GM12878 (cell line): ENCODE measurements at regions not wholly inside any gene's neighbourhood (a gene's known extent, or its start where the extent isn't known, plus 50 kb on each side); places are given as distances from the start of the nearest gene placed in this dataset.
A peak's percentile ranks its signal among the peaks of the same experiment; 100 is the strongest.

Experiments
- BMI1 ChIP-seq: fragments of 450-650 bp; IDR thresholded peaks from 2 replicates; pipeline ENCODE4 v1.6.1; 2016; ENCODE audit warnings: mild to moderate bottlenecking, moderate library complexity, borderline replicate concordance
- CBFB ChIP-seq: IDR thresholded peaks from 2 replicates; pipeline ENCODE4 v1.6.1; 2016; ENCODE audit warnings: antibody characterized with exemption, low read depth
- FOXM1 ChIP-seq: IDR thresholded peaks from 2 replicates; pipeline ENCODE4 v1.6.1; 2012; ENCODE audit warnings: low read depth, mild to moderate bottlenecking, inconsistent platforms, low read length, moderate library complexity
- GATAD2B ChIP-seq: fragments of 450-650 bp; conservative IDR thresholded peaks from 2 replicates; pipeline ENCODE4 v1.6.1; 2017; ENCODE audit warnings: low read depth, mild to moderate bottlenecking, moderate library complexity
- HDAC2 ChIP-seq: fragments of 200-600 bp; sonication (generic); IDR thresholded peaks from 2 replicates; pipeline ENCODE4 v1.6.1; 2017
- IKZF2 ChIP-seq, 2 experiments: fragments of 450-650 bp; IDR thresholded peaks; 2 replicates each; pipeline ENCODE4 v1.6.1; 2017; ENCODE audit warnings: mild to moderate bottlenecking in 2 of 2, moderate library complexity in 2 of 2
- MTA2 ChIP-seq: fragments of 450-650 bp; IDR thresholded peaks from 2 replicates; pipeline ENCODE4 v1.6.1; 2016; ENCODE audit warnings: low read depth, mild to moderate bottlenecking, moderate library complexity
- NBN ChIP-seq: fragments of 450-650 bp; IDR thresholded peaks from 2 replicates; pipeline ENCODE4 v1.6.1; 2016
- NR2C1 ChIP-seq: fragments of 450-650 bp; IDR thresholded peaks from 2 replicates; pipeline ENCODE4 v1.6.1; 2017; ENCODE audit warnings: antibody characterized with exemption, mild to moderate bottlenecking, moderate library complexity
- PAX8 ChIP-seq: fragments of 450-650 bp; IDR thresholded peaks from 2 replicates; pipeline ENCODE4 v1.6.1; 2017; ENCODE audit warnings: mild to moderate bottlenecking, moderate library complexity
- PML ChIP-seq: IDR thresholded peaks from 2 replicates; pipeline ENCODE4 v1.6.1; 2012; ENCODE audit warnings: low read length, inconsistent platforms
- SMAD1 ChIP-seq: fragments of 450-650 bp; IDR thresholded peaks from 2 replicates; pipeline ENCODE4 v1.6.1; 2018; ENCODE audit warnings: mild to moderate bottlenecking, low read depth; ENCODE audit not compliant: partially characterized antibody
- SREBF2 ChIP-seq: IDR thresholded peaks from 2 replicates; pipeline ENCODE4 v1.6.1; 2012; ENCODE audit warnings: mild to moderate bottlenecking, low read length
- ZNF207 ChIP-seq: fragments of 450-650 bp; IDR thresholded peaks from 2 replicates; pipeline ENCODE4 v1.6.1; 2014; ENCODE audit warnings: antibody characterized with exemption, mild to moderate bottlenecking, borderline replicate concordance
- ZNF384 ChIP-seq: IDR thresholded peaks from 2 replicates; pipeline ENCODE4 v1.6.1; 2012; ENCODE audit warnings: low read depth, mild to moderate bottlenecking, low read length, improper control_type of control experiment, borderline replicate concordance
- ZZZ3 ChIP-seq: IDR thresholded peaks from 2 replicates; pipeline ENCODE4 v1.6.1; 2011; ENCODE audit warnings: low read depth; ENCODE audit not compliant: control insufficient read depth, insufficient read length
- TF ChIP-seq, protein P1 (sequence below): fragments of 450-650 bp; IDR thresholded peaks from 2 replicates; pipeline ENCODE4 v1.6.1; 2016; ENCODE audit warnings: mild to moderate bottlenecking
- TF ChIP-seq, protein P2 (sequence below): IDR thresholded peaks from 2 replicates; pipeline ENCODE4 v1.6.1; 2012; ENCODE audit warnings: low read length, inconsistent platforms
- TF ChIP-seq, protein P3 (sequence below): fragments of 450-650 bp; IDR thresholded peaks from 2 replicates; pipeline ENCODE4 v1.6.1; 2017; ENCODE audit warnings: borderline replicate concordance
- TF ChIP-seq, protein P4 (sequence below): fragments of 150-350 bp; IDR thresholded peaks from 2 replicates; pipeline ENCODE4 v1.6.1; 2016; ENCODE audit warnings: low read depth, low read length
- TF ChIP-seq, protein P5 (sequence below): IDR thresholded peaks from 2 replicates; pipeline ENCODE4 v1.6.1; 2012; ENCODE audit warnings: low read depth, low read length, improper control_type of control experiment
- TF ChIP-seq, protein P6 (sequence below): fragments of 450-650 bp; IDR thresholded peaks from 2 replicates; pipeline ENCODE4 v1.6.1; 2017; ENCODE audit warnings: mild to moderate bottlenecking, moderate library complexity

DNA sequence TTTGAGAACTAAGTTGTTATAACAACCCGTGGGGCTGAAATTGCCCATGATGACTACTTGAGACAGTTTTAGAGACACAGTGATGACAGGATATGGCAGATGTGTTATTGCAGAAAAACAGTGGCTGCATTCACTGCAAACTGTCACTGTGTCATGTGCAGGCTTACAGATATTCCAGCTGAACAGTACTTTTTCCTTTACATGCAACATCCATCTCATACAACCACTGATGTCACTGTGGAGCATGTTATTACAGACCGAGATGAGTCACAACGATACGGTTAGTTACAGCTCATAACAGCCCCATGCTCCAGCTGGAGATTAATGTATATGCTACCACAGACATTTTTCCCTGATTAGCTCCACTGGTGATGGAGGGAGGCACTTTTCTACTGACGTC is 207.4 kb downstream of the TMA16 start (continued):
- no peak for TF ChIP-seq NR2C1
- no peak for TF ChIP-seq SREBF2
- TF ChIP-seq BMI1: no peak
- TF ChIP-seq PAX8: no peak
- TF ChIP-seq, protein P1, sequence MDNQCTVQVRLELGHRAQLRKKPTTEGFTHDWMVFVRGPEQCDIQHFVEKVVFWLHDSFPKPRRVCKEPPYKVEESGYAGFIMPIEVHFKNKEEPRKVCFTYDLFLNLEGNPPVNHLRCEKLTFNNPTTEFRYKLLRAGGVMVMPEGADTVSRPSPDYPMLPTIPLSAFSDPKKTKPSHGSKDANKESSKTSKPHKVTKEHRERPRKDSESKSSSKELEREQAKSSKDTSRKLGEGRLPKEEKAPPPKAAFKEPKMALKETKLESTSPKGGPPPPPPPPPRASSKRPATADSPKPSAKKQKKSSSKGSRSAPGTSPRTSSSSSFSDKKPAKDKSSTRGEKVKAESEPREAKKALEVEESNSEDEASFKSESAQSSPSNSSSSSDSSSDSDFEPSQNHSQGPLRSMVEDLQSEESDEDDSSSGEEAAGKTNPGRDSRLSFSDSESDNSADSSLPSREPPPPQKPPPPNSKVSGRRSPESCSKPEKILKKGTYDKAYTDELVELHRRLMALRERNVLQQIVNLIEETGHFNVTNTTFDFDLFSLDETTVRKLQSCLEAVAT: no peak
- no peak for TF ChIP-seq HDAC2
- TF ChIP-seq, protein P2, sequence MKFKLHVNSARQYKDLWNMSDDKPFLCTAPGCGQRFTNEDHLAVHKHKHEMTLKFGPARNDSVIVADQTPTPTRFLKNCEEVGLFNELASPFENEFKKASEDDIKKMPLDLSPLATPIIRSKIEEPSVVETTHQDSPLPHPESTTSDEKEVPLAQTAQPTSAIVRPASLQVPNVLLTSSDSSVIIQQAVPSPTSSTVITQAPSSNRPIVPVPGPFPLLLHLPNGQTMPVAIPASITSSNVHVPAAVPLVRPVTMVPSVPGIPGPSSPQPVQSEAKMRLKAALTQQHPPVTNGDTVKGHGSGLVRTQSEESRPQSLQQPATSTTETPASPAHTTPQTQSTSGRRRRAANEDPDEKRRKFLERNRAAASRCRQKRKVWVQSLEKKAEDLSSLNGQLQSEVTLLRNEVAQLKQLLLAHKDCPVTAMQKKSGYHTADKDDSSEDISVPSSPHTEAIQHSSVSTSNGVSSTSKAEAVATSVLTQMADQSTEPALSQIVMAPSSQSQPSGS: peak; percentile 84
- no peak for TF ChIP-seq CBFB
- no peak for TF ChIP-seq ZZZ3
- TF ChIP-seq, protein P3, sequence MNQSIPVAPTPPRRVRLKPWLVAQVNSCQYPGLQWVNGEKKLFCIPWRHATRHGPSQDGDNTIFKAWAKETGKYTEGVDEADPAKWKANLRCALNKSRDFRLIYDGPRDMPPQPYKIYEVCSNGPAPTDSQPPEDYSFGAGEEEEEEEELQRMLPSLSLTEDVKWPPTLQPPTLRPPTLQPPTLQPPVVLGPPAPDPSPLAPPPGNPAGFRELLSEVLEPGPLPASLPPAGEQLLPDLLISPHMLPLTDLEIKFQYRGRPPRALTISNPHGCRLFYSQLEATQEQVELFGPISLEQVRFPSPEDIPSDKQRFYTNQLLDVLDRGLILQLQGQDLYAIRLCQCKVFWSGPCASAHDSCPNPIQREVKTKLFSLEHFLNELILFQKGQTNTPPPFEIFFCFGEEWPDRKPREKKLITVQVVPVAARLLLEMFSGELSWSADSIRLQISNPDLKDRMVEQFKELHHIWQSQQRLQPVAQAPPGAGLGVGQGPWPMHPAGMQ: no peak
- TF ChIP-seq FOXM1: peak; percentile 66; the same call in 1 of the 2 replicates
- TF ChIP-seq, protein P4, sequence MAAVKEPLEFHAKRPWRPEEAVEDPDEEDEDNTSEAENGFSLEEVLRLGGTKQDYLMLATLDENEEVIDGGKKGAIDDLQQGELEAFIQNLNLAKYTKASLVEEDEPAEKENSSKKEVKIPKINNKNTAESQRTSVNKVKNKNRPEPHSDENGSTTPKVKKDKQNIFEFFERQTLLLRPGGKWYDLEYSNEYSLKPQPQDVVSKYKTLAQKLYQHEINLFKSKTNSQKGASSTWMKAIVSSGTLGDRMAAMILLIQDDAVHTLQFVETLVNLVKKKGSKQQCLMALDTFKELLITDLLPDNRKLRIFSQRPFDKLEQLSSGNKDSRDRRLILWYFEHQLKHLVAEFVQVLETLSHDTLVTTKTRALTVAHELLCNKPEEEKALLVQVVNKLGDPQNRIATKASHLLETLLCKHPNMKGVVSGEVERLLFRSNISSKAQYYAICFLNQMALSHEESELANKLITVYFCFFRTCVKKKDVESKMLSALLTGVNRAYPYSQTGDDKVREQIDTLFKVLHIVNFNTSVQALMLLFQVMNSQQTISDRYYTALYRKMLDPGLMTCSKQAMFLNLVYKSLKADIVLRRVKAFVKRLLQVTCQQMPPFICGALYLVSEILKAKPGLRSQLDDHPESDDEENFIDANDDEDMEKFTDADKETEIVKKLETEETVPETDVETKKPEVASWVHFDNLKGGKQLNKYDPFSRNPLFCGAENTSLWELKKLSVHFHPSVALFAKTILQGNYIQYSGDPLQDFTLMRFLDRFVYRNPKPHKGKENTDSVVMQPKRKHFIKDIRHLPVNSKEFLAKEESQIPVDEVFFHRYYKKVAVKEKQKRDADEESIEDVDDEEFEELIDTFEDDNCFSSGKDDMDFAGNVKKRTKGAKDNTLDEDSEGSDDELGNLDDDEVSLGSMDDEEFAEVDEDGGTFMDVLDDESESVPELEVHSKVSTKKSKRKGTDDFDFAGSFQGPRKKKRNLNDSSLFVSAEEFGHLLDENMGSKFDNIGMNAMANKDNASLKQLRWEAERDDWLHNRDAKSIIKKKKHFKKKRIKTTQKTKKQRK: no peak
- TF ChIP-seq IKZF2 (IDR thresholded peaks at IDR 0.05): peak; percentile 84 to 90
- no peak for TF ChIP-seq ZNF207
- TF ChIP-seq MTA2: peak; percentile 78
- TF ChIP-seq GATAD2B: no peak
- TF ChIP-seq SMAD1: no peak
- TF ChIP-seq NBN: no peak
- TF ChIP-seq, protein P5, sequence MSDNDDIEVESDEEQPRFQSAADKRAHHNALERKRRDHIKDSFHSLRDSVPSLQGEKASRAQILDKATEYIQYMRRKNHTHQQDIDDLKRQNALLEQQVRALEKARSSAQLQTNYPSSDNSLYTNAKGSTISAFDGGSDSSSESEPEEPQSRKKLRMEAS: no peak
- TF ChIP-seq ZNF384: no peak
- no peak for TF ChIP-seq PML
- TF ChIP-seq, protein P6, sequence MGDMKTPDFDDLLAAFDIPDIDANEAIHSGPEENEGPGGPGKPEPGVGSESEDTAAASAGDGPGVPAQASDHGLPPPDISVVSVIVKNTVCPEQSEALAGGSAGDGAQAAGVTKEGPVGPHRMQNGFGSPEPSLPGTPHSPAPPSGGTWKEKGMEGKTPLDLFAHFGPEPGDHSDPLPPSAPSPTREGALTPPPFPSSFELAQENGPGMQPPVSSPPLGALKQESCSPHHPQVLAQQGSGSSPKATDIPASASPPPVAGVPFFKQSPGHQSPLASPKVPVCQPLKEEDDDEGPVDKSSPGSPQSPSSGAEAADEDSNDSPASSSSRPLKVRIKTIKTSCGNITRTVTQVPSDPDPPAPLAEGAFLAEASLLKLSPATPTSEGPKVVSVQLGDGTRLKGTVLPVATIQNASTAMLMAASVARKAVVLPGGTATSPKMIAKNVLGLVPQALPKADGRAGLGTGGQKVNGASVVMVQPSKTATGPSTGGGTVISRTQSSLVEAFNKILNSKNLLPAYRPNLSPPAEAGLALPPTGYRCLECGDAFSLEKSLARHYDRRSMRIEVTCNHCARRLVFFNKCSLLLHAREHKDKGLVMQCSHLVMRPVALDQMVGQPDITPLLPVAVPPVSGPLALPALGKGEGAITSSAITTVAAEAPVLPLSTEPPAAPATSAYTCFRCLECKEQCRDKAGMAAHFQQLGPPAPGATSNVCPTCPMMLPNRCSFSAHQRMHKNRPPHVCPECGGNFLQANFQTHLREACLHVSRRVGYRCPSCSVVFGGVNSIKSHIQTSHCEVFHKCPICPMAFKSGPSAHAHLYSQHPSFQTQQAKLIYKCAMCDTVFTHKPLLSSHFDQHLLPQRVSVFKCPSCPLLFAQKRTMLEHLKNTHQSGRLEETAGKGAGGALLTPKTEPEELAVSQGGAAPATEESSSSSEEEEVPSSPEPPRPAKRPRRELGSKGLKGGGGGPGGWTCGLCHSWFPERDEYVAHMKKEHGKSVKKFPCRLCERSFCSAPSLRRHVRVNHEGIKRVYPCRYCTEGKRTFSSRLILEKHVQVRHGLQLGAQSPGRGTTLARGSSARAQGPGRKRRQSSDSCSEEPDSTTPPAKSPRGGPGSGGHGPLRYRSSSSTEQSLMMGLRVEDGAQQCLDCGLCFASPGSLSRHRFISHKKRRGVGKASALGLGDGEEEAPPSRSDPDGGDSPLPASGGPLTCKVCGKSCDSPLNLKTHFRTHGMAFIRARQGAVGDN: no peak
